B cell (primary cell): ENCODE measurements at regions not wholly inside any gene's neighbourhood (a gene's known extent, or its start where the extent isn't known, plus 50 kb on each side); places are given as distances from the start of the nearest gene placed in this dataset.

ENCODE experiments used
- ATAC-seq: fragments of 200-7000 bp; cut with Tn5 transposase; one replicate; pipeline ENCODE4 v1.10.0; 2021; ENCODE audit warnings: low read depth, mild to moderate bottlenecking, moderate number of reproducible peaks, moderate library complexity
- CTCF ChIA-PET: fragments of 350-600 bp; sonication (Branson Sonifier 250); formaldehyde crosslinking; loops from one replicate; lab custom pipeline; 2021; ENCODE audit warnings: antibody characterized with exemption, inconsistent platforms; lab: Charles Lee
- POLR2A ChIA-PET: fragments of 350-600 bp; sonication (Branson Sonifier 250); formaldehyde crosslinking; loops from one replicate; lab custom pipeline; 2021; ENCODE audit warnings: antibody characterized with exemption; lab: Charles Lee
- DNase-seq: peaks from one replicate; pipeline ENCODE4 v3.0.0; 2013
- H2AFZ ChIP-seq: 2 replicates; pipeline ENCODE4 v1.6.1; 2012; ENCODE audit warnings: mild to moderate bottlenecking, low read depth, low read length; ENCODE audit not compliant: insufficient read depth, poor library complexity, severe bottlenecking
- H3K27ac ChIP-seq, 2 donors: 1 replicate in 1 of 2; 2 replicates in 1 of 2; pipeline ENCODE4 v1.5.1; 2012 to 2013; ENCODE audit warnings: low read length in 2 of 2, mild to moderate bottlenecking in 2 of 2, moderate library complexity in 1 of 2
- H3K27me3 ChIP-seq, 4 experiments: fragments of 200-600 bp in 1 of 4; sonication (generic) in 1 of 4; replicated peaks in 1 of 4; 1 replicate in 2 of 4; 2 replicates in 2 of 4; pipeline versions ENCODE4 v1.6.1 to v1.7.0; 2013 to 2016; ENCODE audit warnings: low read length in 3 of 4, mild to moderate bottlenecking in 2 of 4, mixed read lengths in 1 of 4, moderate library complexity in 1 of 4; ENCODE audit not compliant: insufficient read depth in 4 of 4, control insufficient read depth in 3 of 4; ENCODE audit errors: control extremely low read depth in 1 of 4
- H3K36me3 ChIP-seq, 2 experiments: replicated peaks in 1 of 2; 1 replicate in 1 of 2; 2 replicates in 1 of 2; pipeline versions ENCODE4 v1.6.1 to v1.7.1; 2013; ENCODE audit warnings: low read length in 1 of 2; ENCODE audit not compliant: insufficient read depth in 2 of 2, control insufficient read depth in 1 of 2; ENCODE audit errors: control extremely low read depth in 1 of 2, extremely low read depth in 1 of 2
- H3K4me1 ChIP-seq, 2 donors: fragments of 200-600 bp in 1 of 2; sonication (generic) in 1 of 2; 1 replicate in 1 of 2; 2 replicates in 1 of 2; pipeline versions ENCODE4 v1.5.1 to v1.6.1; 2013 to 2017; ENCODE audit warnings: low read length in 2 of 2; ENCODE audit not compliant: control insufficient read depth in 2 of 2, insufficient read depth in 2 of 2
- H3K4me2 ChIP-seq: replicated peaks from 2 replicates; pipeline ENCODE3; 2012; ENCODE audit warnings: mild to moderate bottlenecking, low read depth, low read length; ENCODE audit not compliant: poor library complexity, severe bottlenecking
- H3K4me3 ChIP-seq, 5 experiments: fragments of 200-600 bp in 1 of 5; sonication (generic) in 1 of 5; 1 replicate in 3 of 5; 2 replicates in 2 of 5; pipeline versions ENCODE4 v1.5.1 to v1.7.0; 2011 to 2016; ENCODE audit warnings: low read length in 4 of 5, mild to moderate bottlenecking in 4 of 5, low read depth in 2 of 5, control low read depth in 1 of 5, moderate library complexity in 1 of 5; ENCODE audit not compliant: insufficient read depth in 1 of 5; ENCODE audit errors: control extremely low read depth in 1 of 5, extremely low read depth in 1 of 5
- H3K79me2 ChIP-seq: fragments of 200-600 bp; sonication (generic); one replicate; pipeline ENCODE4 v1.6.0; 2016; ENCODE audit warnings: low read length; ENCODE audit not compliant: control insufficient read depth, insufficient read depth
- H3K9ac ChIP-seq: fragments of 200-600 bp; sonication (generic); 2 replicates; pipeline ENCODE4 v1.6.1; 2017; ENCODE audit warnings: mild to moderate bottlenecking, low read length, moderate library complexity
- H3K9me3 ChIP-seq, 3 donors: one replicate each; pipeline versions ENCODE4 v1.6.1 to v1.7.1; 2013; ENCODE audit warnings: low read length in 2 of 3; ENCODE audit not compliant: control insufficient read depth in 2 of 3, insufficient read depth in 1 of 3; ENCODE audit errors: control extremely low read depth in 1 of 3
- H4K20me1 ChIP-seq: 2 replicates; pipeline ENCODE4 v1.6.0; 2012; ENCODE audit warnings: mild to moderate bottlenecking, low read length; ENCODE audit not compliant: insufficient read depth, control insufficient read depth, poor library complexity, severe bottlenecking
- H3K27ac Mint-ChIP-seq: one replicate; pipeline ENCODE4 v1.8.0; 2021; ENCODE audit warnings: mixed read lengths
- H3K27me3 Mint-ChIP-seq: one replicate; pipeline ENCODE4 v1.8.0; 2021; ENCODE audit warnings: mixed read lengths
- H3K4me1 Mint-ChIP-seq: one replicate; pipeline ENCODE4 v1.8.0; 2021; ENCODE audit warnings: mixed read lengths
- H3K4me3 Mint-ChIP-seq: one replicate; pipeline ENCODE4 v1.8.0; 2021; ENCODE audit warnings: mixed read lengths
- H3K9me3 Mint-ChIP-seq: one replicate; pipeline ENCODE4 v1.8.0; 2022; ENCODE audit warnings: mixed read lengths; ENCODE audit not compliant: insufficient read depth
- EZH2 ChIP-seq: IDR thresholded peaks from 2 replicates; pipeline ENCODE4 v1.6.1; 2012; ENCODE audit warnings: borderline replicate concordance, low read depth, mild to moderate bottlenecking, moderate library complexity, low read length; ENCODE audit not compliant: insufficient read depth, poor library complexity, severe bottlenecking
- whole genome bisulfite sequencing: methylation state at CpG from one replicate; pipeline ENCODE4 v1.1.5; 2013; ENCODE audit warnings: missing lambda C conversion rate; ENCODE audit not compliant: insufficient coverage; 5-methylcytosine and 5-hydroxymethylcytosine counted together
- intact Hi-C: fragments of 100-400 bp; cut with micrococcal nuclease; formaldehyde crosslinking; loops from one replicate; pipeline ENCODE4 v1.10.0; 2022
- TF ChIP-seq, protein P1 (sequence below): fragments of 200-600 bp; IDR thresholded peaks from one replicate; pipeline ENCODE4 v1.8.0; 2022; ENCODE audit warnings: antibody characterized with exemption, mild to moderate bottlenecking

DNA sequence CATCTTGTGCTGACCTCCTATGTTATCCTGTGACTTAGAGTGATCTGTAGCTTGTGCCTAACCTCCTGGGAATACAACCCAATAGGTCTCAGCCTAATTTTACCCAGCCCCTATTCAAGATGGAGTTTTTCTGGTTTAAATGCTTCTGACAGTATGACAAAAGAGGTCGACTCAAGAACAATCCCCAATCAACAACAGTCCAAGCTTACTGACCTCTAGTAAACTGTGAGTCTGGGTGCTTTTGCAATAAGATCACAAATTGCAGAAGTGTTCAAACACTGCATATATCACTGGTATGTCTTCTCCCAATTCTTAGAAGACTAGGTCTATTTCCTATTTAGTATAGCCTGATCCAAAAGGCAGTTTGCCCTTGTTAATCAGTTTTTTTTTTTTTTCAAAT lies 323.5 kb upstream of the PTGER4 start:
- intact Hi-C loops, result no loop called here
- ChIA-PET POLR2A (no interaction called here), CTCF (interaction anchor here (1.6 kb wide), 1 partner anchor 10 kb away, joined by 3 read pairs; no protein-coding TSS in a partner anchor)
- Histone ChIP-seq H3K4me1 (no peaks in the 10 kb centered on the region), H3K79me2 (no peaks in the 10 kb centered on the region), H3K27me3 (no peaks in the 10 kb centered on the region), H2AFZ (no peak overlapping the region), H3K4me3 (no peak overlapping the region), H3K36me3 (no peaks in the 10 kb centered on the region), H4K20me1 (no peaks in the 10 kb centered on the region), H3K9me3 (peaks cover 0 to 5% (median 0%) of the 10 kb centered on the region in 3 donors), H3K4me2 (no peak overlapping the region), H3K27ac (no peak overlapping the region), H3K9ac (no peak overlapping the region)
- DNase-seq (no peak), ATAC-seq (no peak)
- H3K27me3 Mint-ChIP-seq, result no peaks in the 10 kb centered on the region
- H3K27ac Mint-ChIP-seq, result no peak overlapping the region
- H3K4me1 Mint-ChIP-seq, result no peaks in the 10 kb centered on the region
- no peak overlapping the region for H3K4me3 Mint-ChIP-seq
- TF ChIP-seq, protein P1, sequence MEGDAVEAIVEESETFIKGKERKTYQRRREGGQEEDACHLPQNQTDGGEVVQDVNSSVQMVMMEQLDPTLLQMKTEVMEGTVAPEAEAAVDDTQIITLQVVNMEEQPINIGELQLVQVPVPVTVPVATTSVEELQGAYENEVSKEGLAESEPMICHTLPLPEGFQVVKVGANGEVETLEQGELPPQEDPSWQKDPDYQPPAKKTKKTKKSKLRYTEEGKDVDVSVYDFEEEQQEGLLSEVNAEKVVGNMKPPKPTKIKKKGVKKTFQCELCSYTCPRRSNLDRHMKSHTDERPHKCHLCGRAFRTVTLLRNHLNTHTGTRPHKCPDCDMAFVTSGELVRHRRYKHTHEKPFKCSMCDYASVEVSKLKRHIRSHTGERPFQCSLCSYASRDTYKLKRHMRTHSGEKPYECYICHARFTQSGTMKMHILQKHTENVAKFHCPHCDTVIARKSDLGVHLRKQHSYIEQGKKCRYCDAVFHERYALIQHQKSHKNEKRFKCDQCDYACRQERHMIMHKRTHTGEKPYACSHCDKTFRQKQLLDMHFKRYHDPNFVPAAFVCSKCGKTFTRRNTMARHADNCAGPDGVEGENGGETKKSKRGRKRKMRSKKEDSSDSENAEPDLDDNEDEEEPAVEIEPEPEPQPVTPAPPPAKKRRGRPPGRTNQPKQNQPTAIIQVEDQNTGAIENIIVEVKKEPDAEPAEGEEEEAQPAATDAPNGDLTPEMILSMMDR, result no peak
- TF ChIP-seq EZH2, result no peak
- H3K9me3 Mint-ChIP-seq, result peaks cover under 1% of the 10 kb centered on the region
- WGBS, result no CpG with 5 or more reads among the region's 1 CpG

GRCh38 chr5:40355846-40356245 lies 323.9 kb upstream of the PTGER4 start:
- 83% methylated on average over 1 of the region's 4 CpGs for WGBS
- POLR2A ChIA-PET, result no interaction called here
- DNase-seq (no peak), ATAC-seq (no peak)
- H3K4me3 ChIP-seq, result no peak overlapping the region
- H3K27ac ChIP-seq, result no peak overlapping the region
- no peak overlapping the region for H2AFZ ChIP-seq
- CTCF ChIA-PET, result interaction anchor here (1.6 kb wide), 1 partner anchor 10 kb away, joined by 3 read pairs; no protein-coding TSS in a partner anchor
- H4K20me1 ChIP-seq, result no peaks in the 10 kb centered on the region
- Mint-ChIP-seq H3K4me3 (no peak overlapping the region), H3K27me3 (no peaks in the 10 kb centered on the region), H3K27ac (no peak overlapping the region), H3K9me3 (peaks cover 4% of the 10 kb centered on the region), H3K4me1 (no peaks in the 10 kb centered on the region)
- H3K9me3 ChIP-seq, result peaks cover 0 to 5% (median 0%) of the 10 kb centered on the region in 3 donors
- H3K79me2 ChIP-seq, result no peaks in the 10 kb centered on the region
- no peaks in the 10 kb centered on the region for H3K36me3 ChIP-seq
- TF ChIP-seq EZH2, result no peak
- TF ChIP-seq, protein P1, result no peak
- H3K9ac ChIP-seq, result no peak overlapping the region
- H3K4me1 ChIP-seq, result no peaks in the 10 kb centered on the region
- H3K4me2 ChIP-seq, result no peak overlapping the region
- intact Hi-C loops, result no loop called here
- no peaks in the 10 kb centered on the region for H3K27me3 ChIP-seq
